ENCODE measurements at regions not wholly inside any gene's neighbourhood (a gene's known extent, or its start where the extent isn't known, plus 50 kb on each side); places are given as distances from the start of the nearest gene placed in this dataset.

- Histone ChIP-seq H3K4me3 (no peak overlapping the region), H3K36me3 (no peaks in the 10 kb centered on the region), H3K4me1 (ENCODE audit: insufficient read depth) (no peaks in the 10 kb centered on the region), H3K9me3 (no peaks in the 10 kb centered on the region), H3K27me3 (no peaks in the 10 kb centered on the region), H3K27ac (no peak overlapping the region)
- DNase-seq = no peak
- WGBS, 3 donors = 42 to 74% (median 49%) methylated on average over 1 of the region's 1 CpG
- intact Hi-C loops (cut with DNase I) = no loop called here
- TF ChIP-seq, protein P1, sequence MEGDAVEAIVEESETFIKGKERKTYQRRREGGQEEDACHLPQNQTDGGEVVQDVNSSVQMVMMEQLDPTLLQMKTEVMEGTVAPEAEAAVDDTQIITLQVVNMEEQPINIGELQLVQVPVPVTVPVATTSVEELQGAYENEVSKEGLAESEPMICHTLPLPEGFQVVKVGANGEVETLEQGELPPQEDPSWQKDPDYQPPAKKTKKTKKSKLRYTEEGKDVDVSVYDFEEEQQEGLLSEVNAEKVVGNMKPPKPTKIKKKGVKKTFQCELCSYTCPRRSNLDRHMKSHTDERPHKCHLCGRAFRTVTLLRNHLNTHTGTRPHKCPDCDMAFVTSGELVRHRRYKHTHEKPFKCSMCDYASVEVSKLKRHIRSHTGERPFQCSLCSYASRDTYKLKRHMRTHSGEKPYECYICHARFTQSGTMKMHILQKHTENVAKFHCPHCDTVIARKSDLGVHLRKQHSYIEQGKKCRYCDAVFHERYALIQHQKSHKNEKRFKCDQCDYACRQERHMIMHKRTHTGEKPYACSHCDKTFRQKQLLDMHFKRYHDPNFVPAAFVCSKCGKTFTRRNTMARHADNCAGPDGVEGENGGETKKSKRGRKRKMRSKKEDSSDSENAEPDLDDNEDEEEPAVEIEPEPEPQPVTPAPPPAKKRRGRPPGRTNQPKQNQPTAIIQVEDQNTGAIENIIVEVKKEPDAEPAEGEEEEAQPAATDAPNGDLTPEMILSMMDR (IDR thresholded peaks at IDR 0.05) = no peak
- TF ChIP-seq POLR2A (IDR thresholded peaks at IDR 0.05) = no peak
- TF ChIP-seq EP300 (IDR thresholded peaks at IDR 0.05) = no peak
Measured at GRCh38 chr13:84954636-84955035, 844.6 kb downstream of the SLITRK6 start.

GRCh38 chr13:84951128-84951527 is 848.1 kb downstream of the SLITRK6 start:
- WGBS, 3 donors = 96 to 98% (median 97%) methylated on average over 1 of the region's 1 CpG
- no peaks in the 10 kb centered on the region for H3K9me3 ChIP-seq
- no peaks in the 10 kb centered on the region for H3K36me3 ChIP-seq
- intact Hi-C loops (cut with DNase I) = no loop called here
- DNase-seq = no peak
- no peak overlapping the region for H3K4me3 ChIP-seq
- no peaks in the 10 kb centered on the region for H3K4me1 ChIP-seq (ENCODE audit: insufficient read depth)
- no peak overlapping the region for H3K27ac ChIP-seq
- TF ChIP-seq, protein P1 (IDR thresholded peaks at IDR 0.05) = no peak
- TF ChIP-seq EP300 (IDR thresholded peaks at IDR 0.05) = no peak
- TF ChIP-seq POLR2A (IDR thresholded peaks at IDR 0.05) = no peak
- H3K27me3 ChIP-seq = no peaks in the 10 kb centered on the region

- Histone ChIP-seq H3K27me3 (no peaks in the 10 kb centered on the region), H3K27ac (no peak overlapping the region), H3K4me1 (ENCODE audit: insufficient read depth) (no peaks in the 10 kb centered on the region), H3K36me3 (no peaks in the 10 kb centered on the region), H3K4me3 (no peak overlapping the region), H3K9me3 (no peaks in the 10 kb centered on the region)
- 76 to 82% (median 81%) methylated on average over 2 of the region's 2 CpGs for WGBS, 3 donors
- DNase-seq = no peak
- TF ChIP-seq POLR2A (IDR thresholded peaks at IDR 0.05) = no peak
- TF ChIP-seq EP300 (IDR thresholded peaks at IDR 0.05) = no peak
- TF ChIP-seq, protein P1 (IDR thresholded peaks at IDR 0.05) = no peak
- intact Hi-C loops (cut with DNase I) = no loop called here
Measured at GRCh38 chr13:84946192-84946591, 853.0 kb downstream of the SLITRK6 start.

GRCh38 chr13:84940798-84941197 is 858.4 kb downstream of the SLITRK6 start:
- WGBS, 3 donors = 81 to 85% (median 83%) methylated on average over 6 of the region's 6 CpGs
- no peaks in the 10 kb centered on the region for H3K36me3 ChIP-seq
- intact Hi-C loops (cut with DNase I) = no loop called here
- H3K4me1 ChIP-seq (ENCODE audit: insufficient read depth) = no peaks in the 10 kb centered on the region
- TF ChIP-seq, protein P1 (IDR thresholded peaks at IDR 0.05) = no peak
- no peak for TF ChIP-seq POLR2A (IDR thresholded peaks at IDR 0.05)
- no peak for TF ChIP-seq EP300 (IDR thresholded peaks at IDR 0.05)
- no peak for DNase-seq
- H3K27ac ChIP-seq = no peak overlapping the region
- no peak overlapping the region for H3K4me3 ChIP-seq
- H3K9me3 ChIP-seq = no peaks in the 10 kb centered on the region
- no peaks in the 10 kb centered on the region for H3K27me3 ChIP-seq

GRCh38 chr13:84940167-84940566 is 859.1 kb downstream of the SLITRK6 start:
- H3K9me3 ChIP-seq = no peaks in the 10 kb centered on the region
- WGBS, 3 donors = 90 to 93% (median 91%) methylated on average over 6 of the region's 6 CpGs
- no peak for DNase-seq
- no peak overlapping the region for H3K4me3 ChIP-seq
- H3K36me3 ChIP-seq = no peaks in the 10 kb centered on the region
- intact Hi-C loops (cut with DNase I) = no loop called here
- no peaks in the 10 kb centered on the region for H3K4me1 ChIP-seq (ENCODE audit: insufficient read depth)
- TF ChIP-seq EP300 (IDR thresholded peaks at IDR 0.05) (no peak), POLR2A (IDR thresholded peaks at IDR 0.05) (no peak)
- TF ChIP-seq, protein P1 (IDR thresholded peaks at IDR 0.05) = no peak
- H3K27ac ChIP-seq = no peak overlapping the region
- no peaks in the 10 kb centered on the region for H3K27me3 ChIP-seq
